Ramos (cell line): ENCODE measurements at regions not wholly inside any gene's neighbourhood (a gene's known extent, or its start where the extent isn't known, plus 50 kb on each side); places are given as distances from the start of the nearest gene placed in this dataset.
"Not testable (repeated sequence)": the region's sequence is repeated elsewhere in the genome, so short reads cannot be mapped to it uniquely, and the experiment has no call there.

Experiments used
- in situ Hi-C: fragments of 300-500 bp; cut with MboI; formaldehyde crosslinking; loops from one replicate; pipeline ENCODE4 v1.14.3; 2022; ENCODE audit warnings: low sequenced_read_pairs; ENCODE audit not compliant: unreplicated experiment

- in situ Hi-C loops: loop anchor here (10.0 kb wide), 1 partner anchor 268 kb away; no protein-coding TSS in a partner anchor
These were observed 125.9 kb upstream of the SLC1A4 start for GRCh38 chr2:64863097-64863820.

- in situ Hi-C loops: loop anchor here (10.0 kb wide), 1 partner anchor 270 kb away; no protein-coding TSS in a partner anchor
These were observed 123.9 kb upstream of the SLC1A4 start for GRCh38 chr2:64865073-64865830.

GRCh38 chr2:64865831-64866345 lies 123.3 kb upstream of the SLC1A4 start:
- in situ Hi-C loops: loop anchor here (10.0 kb wide), 1 partner anchor 271 kb away; no protein-coding TSS in a partner anchor

- in situ Hi-C loops: loop anchor here (10.0 kb wide), 1 partner anchor 272 kb away; no protein-coding TSS in a partner anchor
These were observed 122.4 kb upstream of the SLC1A4 start for GRCh38 chr2:64866797-64867196.

- in situ Hi-C loops: loop anchor here (10.0 kb wide), 1 partner anchor 273 kb away; no protein-coding TSS in a partner anchor
These were observed 121.8 kb upstream of the SLC1A4 start for GRCh38 chr2:64867253-64867996.

- in situ Hi-C loops: loop anchor here (10.0 kb wide), 1 partner anchor 274 kb away; no protein-coding TSS in a partner anchor
These were observed 120.1 kb upstream of the SLC1A4 start for GRCh38 chr2:64869126-64869525.

- in situ Hi-C loops: loop anchor here (10.0 kb wide), 1 partner anchor 359 kb away; no protein-coding TSS in a partner anchor
These were observed 115.7 kb upstream of the SLC1A4 start for GRCh38 chr2:64873472-64873924.

GRCh38 chr2:64874593-64874992 lies 114.6 kb upstream of the SLC1A4 start:
- in situ Hi-C loops: loop anchor here (10.0 kb wide), 1 partner anchor 360 kb away; no protein-coding TSS in a partner anchor

- in situ Hi-C loops: loop anchor here (10.0 kb wide), 1 partner anchor 361 kb away; no protein-coding TSS in a partner anchor
These were observed 113.8 kb upstream of the SLC1A4 start for GRCh38 chr2:64875368-64875767.

GRCh38 chr2:64876137-64876647 lies 113.0 kb upstream of the SLC1A4 start:
- in situ Hi-C loops: loop anchor here (10.0 kb wide), 1 partner anchor 361 kb away; no protein-coding TSS in a partner anchor

- in situ Hi-C loops: loop anchor here (10.0 kb wide), 2 partner anchors 365 to 535 kb away; no protein-coding TSS in a partner anchor
These were observed 109.5 kb upstream of the SLC1A4 start for GRCh38 chr2:64879745-64880144.

- in situ Hi-C loops: loop anchor here (10.0 kb wide), 1 partner anchor 536 kb away; no protein-coding TSS in a partner anchor
These were observed 108.8 kb upstream of the SLC1A4 start for GRCh38 chr2:64880193-64880951.

- in situ Hi-C loops: loop anchor here (10.0 kb wide), 1 partner anchor 536 kb away; no protein-coding TSS in a partner anchor
These were observed 108.1 kb upstream of the SLC1A4 start for GRCh38 chr2:64881037-64881492.

- in situ Hi-C loops: loop anchor here (10.0 kb wide), 1 partner anchor 543 kb away; no protein-coding TSS in a partner anchor
These were observed 101.6 kb upstream of the SLC1A4 start for GRCh38 chr2:64887565-64887964.

- in situ Hi-C loops: loop anchor here (10.0 kb wide), 1 partner anchor 544 kb away; no protein-coding TSS in a partner anchor
These were observed 100.4 kb upstream of the SLC1A4 start for GRCh38 chr2:64888591-64889309.

- in situ Hi-C loops: loop anchor here (10.0 kb wide), 1 partner anchor 545 kb away; no protein-coding TSS in a partner anchor
These were observed 99.4 kb upstream of the SLC1A4 start for GRCh38 chr2:64889803-64890202.

GRCh38 chr2:64896572-64896971 lies 92.6 kb upstream of the SLC1A4 start:
- in situ Hi-C loops: not testable (repeated sequence)
